ENCODE measurements at regions not wholly inside any gene's neighbourhood (a gene's known extent, or its start where the extent isn't known, plus 50 kb on each side); places are given as distances from the start of the nearest gene placed in this dataset.

- TF ChIP-seq, protein P1, sequence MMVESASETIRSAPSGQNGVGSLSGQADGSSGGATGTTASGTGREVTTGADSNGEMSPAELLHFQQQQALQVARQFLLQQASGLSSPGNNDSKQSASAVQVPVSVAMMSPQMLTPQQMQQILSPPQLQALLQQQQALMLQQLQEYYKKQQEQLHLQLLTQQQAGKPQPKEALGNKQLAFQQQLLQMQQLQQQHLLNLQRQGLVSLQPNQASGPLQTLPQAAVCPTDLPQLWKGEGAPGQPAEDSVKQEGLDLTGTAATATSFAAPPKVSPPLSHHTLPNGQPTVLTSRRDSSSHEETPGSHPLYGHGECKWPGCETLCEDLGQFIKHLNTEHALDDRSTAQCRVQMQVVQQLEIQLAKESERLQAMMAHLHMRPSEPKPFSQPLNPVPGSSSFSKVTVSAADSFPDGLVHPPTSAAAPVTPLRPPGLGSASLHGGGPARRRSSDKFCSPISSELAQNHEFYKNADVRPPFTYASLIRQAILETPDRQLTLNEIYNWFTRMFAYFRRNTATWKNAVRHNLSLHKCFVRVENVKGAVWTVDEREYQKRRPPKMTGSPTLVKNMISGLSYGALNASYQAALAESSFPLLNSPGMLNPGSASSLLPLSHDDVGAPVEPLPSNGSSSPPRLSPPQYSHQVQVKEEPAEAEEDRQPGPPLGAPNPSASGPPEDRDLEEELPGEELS (CRISPR knock-in tag; IDR thresholded peaks at IDR 0.05), result no peak
- TF ChIP-seq ZNF396 (CRISPR knock-in tag; IDR thresholded peaks at IDR 0.05; ENCODE audit: borderline replicate concordance) (no peak), FOXJ3 (CRISPR knock-in tag; IDR thresholded peaks at IDR 0.05; ENCODE audit: borderline replicate concordance) (no peak), MXD4 (CRISPR knock-in tag; IDR thresholded peaks at IDR 0.05; ENCODE audit: borderline replicate concordance) (no peak), IRF2 (CRISPR knock-in tag; IDR thresholded peaks at IDR 0.05; ENCODE audit: borderline replicate concordance, low read depth) (no peak), ZBTB21 (CRISPR knock-in tag; IDR thresholded peaks at IDR 0.05; ENCODE audit: borderline replicate concordance) (no peak), NR2C2 (CRISPR knock-in tag; IDR thresholded peaks at IDR 0.05) (no peak), CREB1 (CRISPR knock-in tag; IDR thresholded peaks at IDR 0.05) (no peak)
- TF ChIP-seq, protein P2, sequence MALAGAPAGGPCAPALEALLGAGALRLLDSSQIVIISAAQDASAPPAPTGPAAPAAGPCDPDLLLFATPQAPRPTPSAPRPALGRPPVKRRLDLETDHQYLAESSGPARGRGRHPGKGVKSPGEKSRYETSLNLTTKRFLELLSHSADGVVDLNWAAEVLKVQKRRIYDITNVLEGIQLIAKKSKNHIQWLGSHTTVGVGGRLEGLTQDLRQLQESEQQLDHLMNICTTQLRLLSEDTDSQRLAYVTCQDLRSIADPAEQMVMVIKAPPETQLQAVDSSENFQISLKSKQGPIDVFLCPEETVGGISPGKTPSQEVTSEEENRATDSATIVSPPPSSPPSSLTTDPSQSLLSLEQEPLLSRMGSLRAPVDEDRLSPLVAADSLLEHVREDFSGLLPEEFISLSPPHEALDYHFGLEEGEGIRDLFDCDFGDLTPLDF (CRISPR knock-in tag; IDR thresholded peaks at IDR 0.05), result no peak
- TF ChIP-seq, protein P3, sequence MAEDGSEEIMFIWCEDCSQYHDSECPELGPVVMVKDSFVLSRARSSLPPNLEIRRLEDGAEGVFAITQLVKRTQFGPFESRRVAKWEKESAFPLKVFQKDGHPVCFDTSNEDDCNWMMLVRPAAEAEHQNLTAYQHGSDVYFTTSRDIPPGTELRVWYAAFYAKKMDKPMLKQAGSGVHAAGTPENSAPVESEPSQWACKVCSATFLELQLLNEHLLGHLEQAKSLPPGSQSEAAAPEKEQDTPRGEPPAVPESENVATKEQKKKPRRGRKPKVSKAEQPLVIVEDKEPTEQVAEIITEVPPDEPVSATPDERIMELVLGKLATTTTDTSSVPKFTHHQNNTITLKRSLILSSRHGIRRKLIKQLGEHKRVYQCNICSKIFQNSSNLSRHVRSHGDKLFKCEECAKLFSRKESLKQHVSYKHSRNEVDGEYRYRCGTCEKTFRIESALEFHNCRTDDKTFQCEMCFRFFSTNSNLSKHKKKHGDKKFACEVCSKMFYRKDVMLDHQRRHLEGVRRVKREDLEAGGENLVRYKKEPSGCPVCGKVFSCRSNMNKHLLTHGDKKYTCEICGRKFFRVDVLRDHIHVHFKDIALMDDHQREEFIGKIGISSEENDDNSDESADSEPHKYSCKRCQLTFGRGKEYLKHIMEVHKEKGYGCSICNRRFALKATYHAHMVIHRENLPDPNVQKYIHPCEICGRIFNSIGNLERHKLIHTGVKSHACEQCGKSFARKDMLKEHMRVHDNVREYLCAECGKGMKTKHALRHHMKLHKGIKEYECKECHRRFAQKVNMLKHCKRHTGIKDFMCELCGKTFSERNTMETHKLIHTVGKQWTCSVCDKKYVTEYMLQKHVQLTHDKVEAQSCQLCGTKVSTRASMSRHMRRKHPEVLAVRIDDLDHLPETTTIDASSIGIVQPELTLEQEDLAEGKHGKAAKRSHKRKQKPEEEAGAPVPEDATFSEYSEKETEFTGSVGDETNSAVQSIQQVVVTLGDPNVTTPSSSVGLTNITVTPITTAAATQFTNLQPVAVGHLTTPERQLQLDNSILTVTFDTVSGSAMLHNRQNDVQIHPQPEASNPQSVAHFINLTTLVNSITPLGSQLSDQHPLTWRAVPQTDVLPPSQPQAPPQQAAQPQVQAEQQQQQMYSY (CRISPR knock-in tag; IDR thresholded peaks at IDR 0.05), result no peak
- TF ChIP-seq, protein P4, sequence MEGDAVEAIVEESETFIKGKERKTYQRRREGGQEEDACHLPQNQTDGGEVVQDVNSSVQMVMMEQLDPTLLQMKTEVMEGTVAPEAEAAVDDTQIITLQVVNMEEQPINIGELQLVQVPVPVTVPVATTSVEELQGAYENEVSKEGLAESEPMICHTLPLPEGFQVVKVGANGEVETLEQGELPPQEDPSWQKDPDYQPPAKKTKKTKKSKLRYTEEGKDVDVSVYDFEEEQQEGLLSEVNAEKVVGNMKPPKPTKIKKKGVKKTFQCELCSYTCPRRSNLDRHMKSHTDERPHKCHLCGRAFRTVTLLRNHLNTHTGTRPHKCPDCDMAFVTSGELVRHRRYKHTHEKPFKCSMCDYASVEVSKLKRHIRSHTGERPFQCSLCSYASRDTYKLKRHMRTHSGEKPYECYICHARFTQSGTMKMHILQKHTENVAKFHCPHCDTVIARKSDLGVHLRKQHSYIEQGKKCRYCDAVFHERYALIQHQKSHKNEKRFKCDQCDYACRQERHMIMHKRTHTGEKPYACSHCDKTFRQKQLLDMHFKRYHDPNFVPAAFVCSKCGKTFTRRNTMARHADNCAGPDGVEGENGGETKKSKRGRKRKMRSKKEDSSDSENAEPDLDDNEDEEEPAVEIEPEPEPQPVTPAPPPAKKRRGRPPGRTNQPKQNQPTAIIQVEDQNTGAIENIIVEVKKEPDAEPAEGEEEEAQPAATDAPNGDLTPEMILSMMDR (IDR thresholded peaks at IDR 0.05), result no peak
These were observed 251.7 kb downstream of the TRIB2 start for GRCh38 chr2:12968399-12968798.

GRCh38 chr2:12970861-12971260, 254.1 kb downstream of the TRIB2 start:
- Mint-ChIP-seq H3K27me3 (ENCODE audit: low read depth) (no peaks in the 10 kb centered on the region), H3K9me3 (peaks cover 20% of the 10 kb centered on the region), H3K4me3 (no peak overlapping the region), H3K4me1 (no peaks in the 10 kb centered on the region), H3K27ac (no peak overlapping the region), H3K36me3 (peaks cover 12% of the 10 kb centered on the region)
- CTCF ChIA-PET, result no interaction called here
- TF ChIP-seq ZBTB21 (CRISPR knock-in tag; IDR thresholded peaks at IDR 0.05; ENCODE audit: borderline replicate concordance), result no peak
- TF ChIP-seq, protein P5, sequence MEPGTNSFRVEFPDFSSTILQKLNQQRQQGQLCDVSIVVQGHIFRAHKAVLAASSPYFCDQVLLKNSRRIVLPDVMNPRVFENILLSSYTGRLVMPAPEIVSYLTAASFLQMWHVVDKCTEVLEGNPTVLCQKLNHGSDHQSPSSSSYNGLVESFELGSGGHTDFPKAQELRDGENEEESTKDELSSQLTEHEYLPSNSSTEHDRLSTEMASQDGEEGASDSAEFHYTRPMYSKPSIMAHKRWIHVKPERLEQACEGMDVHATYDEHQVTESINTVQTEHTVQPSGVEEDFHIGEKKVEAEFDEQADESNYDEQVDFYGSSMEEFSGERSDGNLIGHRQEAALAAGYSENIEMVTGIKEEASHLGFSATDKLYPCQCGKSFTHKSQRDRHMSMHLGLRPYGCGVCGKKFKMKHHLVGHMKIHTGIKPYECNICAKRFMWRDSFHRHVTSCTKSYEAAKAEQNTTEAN (CRISPR knock-in tag; IDR thresholded peaks at IDR 0.05), result no peak
- TF ChIP-seq, protein P6, sequence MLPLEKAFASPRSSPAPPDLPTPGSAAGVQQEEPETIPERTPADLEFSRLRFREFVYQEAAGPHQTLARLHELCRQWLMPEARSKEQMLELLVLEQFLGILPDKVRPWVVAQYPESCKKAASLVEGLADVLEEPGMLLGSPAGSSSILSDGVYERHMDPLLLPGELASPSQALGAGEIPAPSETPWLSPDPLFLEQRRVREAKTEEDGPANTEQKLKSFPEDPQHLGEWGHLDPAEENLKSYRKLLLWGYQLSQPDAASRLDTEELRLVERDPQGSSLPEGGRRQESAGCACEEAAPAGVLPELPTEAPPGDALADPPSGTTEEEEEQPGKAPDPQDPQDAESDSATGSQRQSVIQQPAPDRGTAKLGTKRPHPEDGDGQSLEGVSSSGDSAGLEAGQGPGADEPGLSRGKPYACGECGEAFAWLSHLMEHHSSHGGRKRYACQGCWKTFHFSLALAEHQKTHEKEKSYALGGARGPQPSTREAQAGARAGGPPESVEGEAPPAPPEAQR (CRISPR knock-in tag; IDR thresholded peaks at IDR 0.05), result no peak
- DNase-seq (ENCODE audit: low spot score), result no peak
- ATAC-seq, result no peak
- POLR2A ChIA-PET, result no interaction called here

More at GRCh38 chr2:12968399-12968798, 251.7 kb downstream of the TRIB2 start:
- ATAC-seq, result no peak
- Mint-ChIP-seq H3K27ac (no peak overlapping the region), H3K4me1 (peaks cover 5% of the 10 kb centered on the region; the same call in 1 of the 2 replicates), H3K4me3 (no peak overlapping the region), H3K9me3 (peaks cover 15% of the 10 kb centered on the region), H3K27me3 (ENCODE audit: low read depth) (no peaks in the 10 kb centered on the region), H3K36me3 (peaks cover 9% of the 10 kb centered on the region)
- no peak for DNase-seq (ENCODE audit: low spot score)
- ChIA-PET POLR2A (no interaction called here), CTCF (interaction anchor here (0.9 kb wide), 1 partner anchor 37 kb away, joined by 5 read pairs; no protein-coding TSS in a partner anchor)

Data from WTC11 (cell line).